AG04450 (cell line): ENCODE measurements at regions not wholly inside any gene's neighbourhood (a gene's known extent, or its start where the extent isn't known, plus 50 kb on each side); places are given as distances from the start of the nearest gene placed in this dataset.

Experiments
- CTCF ChIA-PET: fragments of 300-600, 350-600 bp; formaldehyde crosslinking; extraction: SDS; loops from one replicate; lab custom pipeline; 2022; ENCODE audit warnings: antibody characterized with exemption, inconsistent platforms; lab: Charles Lee
- POLR2A ChIA-PET: fragments of 350-600 bp; formaldehyde crosslinking; extraction: SDS; loops from one replicate; lab custom pipeline; 2021; ENCODE audit warnings: antibody characterized with exemption, inconsistent platforms; lab: Yijun Ruan, JAX
- DNase-seq: peaks from one replicate; pipeline ENCODE4 v3.0.0-alpha.2; 2011; ENCODE audit warnings: low read depth, low spot score
- H3K27ac ChIP-seq: one replicate; pipeline ENCODE4 v1.5.1; 2012; ENCODE audit warnings: low read depth, low read length, control low read depth
- H3K27me3 ChIP-seq: one replicate; pipeline ENCODE4 v1.6.0; 2012; ENCODE audit warnings: low read length; ENCODE audit not compliant: control insufficient read depth, insufficient read depth
- H3K4me3 ChIP-seq: 2 replicates; pipeline ENCODE4 v1.5.1; 2011; ENCODE audit warnings: mild to moderate bottlenecking, low read depth, low read length, control low read depth
- H3K9me3 ChIP-seq: 2 replicates; pipeline ENCODE4 v1.5.1; 2012; ENCODE audit warnings: low read length; ENCODE audit not compliant: control insufficient read depth, insufficient read depth
- CTCF ChIP-seq: IDR thresholded peaks from 2 replicates; pipeline ENCODE4 v1.5.1; 2011; ENCODE audit warnings: low read depth, low read length, control low read depth, inconsistent platforms

- ChIA-PET CTCF (no interaction called here), POLR2A (no interaction called here)
- Histone ChIP-seq H3K27me3 (no peaks in the 10 kb centered on the region), H3K9me3 (no peaks in the 10 kb centered on the region), H3K27ac (no peak overlapping the region), H3K4me3 (no peak overlapping the region)
- no peak for TF ChIP-seq CTCF
- no peak for DNase-seq
These were observed 89.4 kb upstream of the KCTD7 start for GRCh38 chr7:66539264-66539623.

GRCh38 chr7:66539902-66540375, 88.7 kb upstream of the KCTD7 start:
- POLR2A ChIA-PET = no interaction called here
- DNase-seq = no peak
- CTCF ChIA-PET = interaction anchor here (1.1 kb wide), 1 partner anchor 399 kb away, joined by 3 read pairs; no protein-coding TSS in a partner anchor
- H3K27me3 ChIP-seq = no peaks in the 10 kb centered on the region
- H3K4me3 ChIP-seq = no peak overlapping the region
- TF ChIP-seq CTCF = no peak
- no peaks in the 10 kb centered on the region for H3K9me3 ChIP-seq
- no peak overlapping the region for H3K27ac ChIP-seq

- CTCF ChIA-PET = interaction anchor here (0.6 kb wide), 1 partner anchor 87 kb away, joined by 3 read pairs; no protein-coding TSS in a partner anchor
These were observed 86.6 kb upstream of the KCTD7 start for GRCh38 chr7:66542049-66542448.

GRCh38 chr7:66542528-66543269, 86.0 kb upstream of the KCTD7 start:
- Histone ChIP-seq H3K4me3 (no peak overlapping the region), H3K27me3 (no peaks in the 10 kb centered on the region), H3K9me3 (no peaks in the 10 kb centered on the region), H3K27ac (no peak overlapping the region)
- ChIA-PET POLR2A (no interaction called here), CTCF (no interaction called here)
- DNase-seq = no peak
- TF ChIP-seq CTCF = no peak

More at GRCh38 chr7:66542049-66542448, 86.6 kb upstream of the KCTD7 start:
- TF ChIP-seq CTCF = no peak
- DNase-seq = no peak
- Histone ChIP-seq H3K9me3 (no peaks in the 10 kb centered on the region), H3K27me3 (no peaks in the 10 kb centered on the region), H3K27ac (no peak overlapping the region), H3K4me3 (no peak overlapping the region)
- POLR2A ChIA-PET = no interaction called here

- Histone ChIP-seq H3K27ac (no peak overlapping the region), H3K4me3 (no peak overlapping the region), H3K27me3 (no peaks in the 10 kb centered on the region), H3K9me3 (no peaks in the 10 kb centered on the region)
- no peak for TF ChIP-seq CTCF
- ChIA-PET CTCF (no interaction called here), POLR2A (no interaction called here)
- DNase-seq = no peak
These were observed 79.2 kb upstream of the KCTD7 start for GRCh38 chr7:66549466-66549865.
